Activated CD8-positive, alpha-beta memory T cell treated with anti-CD3 and anti-CD28 coated beads for 1 hour (primary cell): ENCODE measurements at regions not wholly inside any gene's neighbourhood (a gene's known extent, or its start where the extent isn't known, plus 50 kb on each side); places are given as distances from the start of the nearest gene placed in this dataset.

Experiments used
- DNase-seq, 2 donors: peaks; one replicate each; pipeline ENCODE4 v3.0.0-alpha.2; 2020; ENCODE audit warnings: low read depth in 1 of 2; ENCODE audit errors: extremely low read depth in 1 of 2

GRCh38 chr5:2255915-2256690 is 373.4 kb upstream of the IRX4 start:
- DNase-seq, result no peak

DNA sequence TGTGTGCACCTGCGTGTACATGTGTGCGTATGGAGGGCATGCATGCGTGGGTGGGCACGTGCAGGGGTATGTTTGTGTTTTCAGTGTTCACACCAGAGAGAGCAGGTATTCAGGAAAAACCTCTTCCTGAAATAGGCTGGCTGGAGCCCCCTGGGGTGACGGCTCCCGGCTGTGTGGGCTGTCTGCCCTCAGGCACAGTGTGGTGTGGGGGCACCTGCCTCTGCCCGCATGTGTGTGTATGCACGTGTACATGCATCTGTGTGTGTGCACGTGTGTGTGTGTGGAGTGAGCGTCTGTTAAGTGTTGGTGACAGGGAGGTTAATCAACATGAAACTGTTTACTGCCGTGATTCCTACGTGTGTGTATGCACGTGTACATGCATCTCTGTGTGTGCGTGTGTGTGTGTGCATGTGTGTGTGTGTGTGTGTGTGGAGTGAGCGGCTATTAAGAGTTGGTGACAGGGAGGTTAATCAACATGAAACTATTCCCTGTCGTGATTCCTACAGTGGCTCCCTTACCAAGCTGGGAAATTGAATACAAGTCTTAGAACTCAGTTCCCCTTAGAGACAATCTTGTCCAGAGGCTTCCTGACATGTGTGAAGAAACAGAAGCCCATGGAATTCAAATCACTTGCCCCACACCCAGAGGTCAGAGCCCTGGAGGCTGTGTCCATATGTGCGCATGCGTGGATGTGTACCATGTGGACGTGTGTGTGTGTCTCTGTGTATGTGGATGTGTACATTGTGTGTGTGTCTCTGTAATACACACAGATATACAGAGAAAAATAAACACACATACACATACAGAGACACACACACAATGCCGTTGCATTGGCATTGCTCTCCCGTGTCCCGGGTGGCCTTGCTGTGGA is 372.4 kb upstream of the IRX4 start:
- DNase-seq, result no peak

- DNase-seq, result no peak
Measured at GRCh38 chr5:2254406-2254805, 371.7 kb upstream of the IRX4 start.

DNA sequence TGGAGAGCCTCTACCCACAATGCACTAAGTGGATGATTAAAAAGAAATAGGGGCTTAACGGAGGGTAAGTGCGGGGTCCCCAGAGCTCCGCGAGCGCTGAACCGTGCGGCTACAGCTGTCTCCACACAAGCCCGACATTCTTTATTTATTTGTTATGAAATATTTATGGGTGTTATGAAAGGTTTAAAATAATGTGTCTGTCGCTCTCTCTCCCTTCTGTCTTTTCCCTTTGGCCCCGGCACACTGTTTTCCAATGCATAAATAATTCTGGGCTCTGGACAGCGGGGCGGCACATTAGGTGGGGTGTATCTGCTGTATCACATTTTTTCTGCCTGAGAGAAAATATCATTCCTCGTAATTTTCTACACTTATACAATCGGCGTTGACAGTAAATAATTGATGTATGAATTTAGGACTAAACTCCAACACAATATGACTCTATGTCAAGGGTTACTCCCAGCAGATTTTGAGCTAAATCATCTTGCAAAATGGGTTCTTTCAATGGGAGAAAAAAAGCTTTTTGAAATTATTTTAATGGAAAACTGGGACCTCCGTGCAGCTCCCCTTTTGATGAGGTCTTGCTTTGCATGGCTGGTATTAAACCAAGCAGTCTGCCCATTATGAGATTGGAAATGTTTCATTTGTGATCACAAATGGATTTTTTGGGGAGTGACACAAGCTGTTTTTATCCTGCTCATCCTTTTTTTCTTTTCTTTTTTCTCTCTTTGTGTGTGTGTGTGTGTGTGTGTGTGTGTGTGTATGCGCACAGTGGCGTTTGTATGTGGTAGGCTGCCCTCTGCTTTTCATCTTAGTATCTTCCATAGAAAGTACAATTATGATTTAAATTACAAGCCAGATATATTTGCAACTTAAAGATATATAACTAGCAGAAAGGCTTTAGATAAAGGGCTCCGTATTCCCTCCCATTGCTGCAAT is 370.6 kb upstream of the IRX4 start:
- DNase-seq, result no peak

GRCh38 chr5:2251751-2252150 is 369.0 kb upstream of the IRX4 start:
- DNase-seq, result no peak

DNA sequence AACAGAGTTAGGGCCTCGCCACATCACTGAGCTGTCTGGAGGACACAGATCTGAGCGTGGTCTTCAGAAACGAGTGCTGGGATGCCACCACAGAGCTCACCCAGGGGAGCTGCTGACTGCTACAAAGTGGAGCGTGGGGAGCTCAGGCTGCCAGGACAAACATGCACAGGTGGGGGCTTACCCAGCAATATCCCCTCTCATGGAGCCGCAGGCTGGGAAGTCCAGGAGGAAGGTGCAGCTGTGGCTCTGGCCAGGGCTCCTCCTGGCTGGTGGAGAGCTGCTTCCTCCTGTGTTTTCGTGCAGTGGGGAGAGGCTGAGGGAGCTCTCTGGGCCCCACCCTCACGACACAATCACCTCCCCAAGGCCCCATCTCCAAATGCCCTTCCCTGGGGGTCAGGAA is 368.6 kb upstream of the IRX4 start:
- no peak for DNase-seq

DNA sequence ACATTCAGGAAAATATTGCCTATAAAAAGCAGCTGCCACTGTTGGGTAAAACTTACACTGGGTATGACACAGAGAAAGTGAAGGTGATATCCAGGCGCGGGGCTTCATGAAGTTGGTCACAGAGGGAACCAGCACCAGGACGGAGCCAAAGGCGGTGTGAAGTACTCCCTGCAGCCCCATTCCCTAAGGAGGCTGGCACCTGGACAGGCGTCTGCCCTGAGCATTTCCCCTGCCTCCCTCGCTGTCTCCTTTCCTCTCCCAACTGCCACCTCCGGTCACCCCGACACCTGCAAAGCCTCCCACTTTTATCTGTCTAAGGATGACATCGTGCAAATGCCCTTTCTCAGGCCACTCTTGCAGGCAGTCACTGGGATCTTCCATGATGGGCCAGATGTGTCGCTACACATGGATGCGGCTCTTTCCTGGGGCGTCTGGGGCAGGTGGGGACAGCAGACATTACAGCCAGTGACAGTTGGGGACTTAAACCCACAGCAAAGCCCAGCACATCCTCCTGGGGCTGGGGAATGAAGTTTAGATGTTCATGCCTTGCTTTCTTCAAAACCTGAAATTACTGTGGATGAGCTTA is 367.7 kb upstream of the IRX4 start:
- DNase-seq, result no peak

- DNase-seq, result no peak
Measured at GRCh38 chr5:2249442-2249841, 366.7 kb upstream of the IRX4 start.

DNA sequence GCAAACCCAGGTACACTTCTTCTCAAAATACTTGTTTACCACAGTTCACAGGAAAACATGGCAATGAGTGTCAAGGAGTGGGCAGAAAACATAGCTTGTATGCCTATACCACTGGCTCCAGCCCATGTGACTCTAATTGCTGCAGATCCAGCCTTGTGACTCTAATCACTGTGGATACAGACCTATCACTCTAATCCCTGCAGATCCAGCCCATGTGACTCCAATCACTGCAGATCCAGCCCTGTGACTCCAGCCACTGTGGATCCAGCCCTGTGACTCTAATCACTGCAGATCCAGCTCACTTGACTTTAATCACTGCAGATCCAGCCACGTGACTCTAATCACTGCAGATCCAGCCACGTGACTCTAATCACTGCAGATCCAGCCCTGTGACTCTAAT is 366.3 kb upstream of the IRX4 start:
- no peak for DNase-seq

GRCh38 chr5:2242539-2242938 is 359.8 kb upstream of the IRX4 start:
- DNase-seq, result no peak

DNA sequence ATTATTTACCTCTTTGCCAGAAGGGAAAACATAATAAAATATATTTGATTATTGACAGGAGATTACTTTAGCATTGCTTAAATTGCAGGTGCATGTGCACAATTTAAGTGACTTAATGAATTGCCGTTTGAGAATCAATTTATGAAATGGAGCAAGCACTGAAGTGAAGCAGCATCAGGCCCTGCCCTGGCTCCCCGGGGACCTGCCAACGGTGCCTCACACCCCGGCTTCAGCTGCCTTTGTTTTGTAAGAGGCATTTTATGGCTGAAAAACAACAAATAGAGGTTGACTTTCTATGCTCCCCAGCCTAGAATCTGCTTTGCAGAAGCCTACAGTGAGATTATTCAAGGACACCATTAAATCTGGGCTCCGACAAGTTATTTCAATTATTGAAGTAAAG is 359.1 kb upstream of the IRX4 start:
- DNase-seq, result no peak

GRCh38 chr5:2240118-2240904 is 357.6 kb upstream of the IRX4 start:
- DNase-seq, result no peak

GRCh38 chr5:2239201-2239910 is 356.6 kb upstream of the IRX4 start:
- no peak for DNase-seq

DNA sequence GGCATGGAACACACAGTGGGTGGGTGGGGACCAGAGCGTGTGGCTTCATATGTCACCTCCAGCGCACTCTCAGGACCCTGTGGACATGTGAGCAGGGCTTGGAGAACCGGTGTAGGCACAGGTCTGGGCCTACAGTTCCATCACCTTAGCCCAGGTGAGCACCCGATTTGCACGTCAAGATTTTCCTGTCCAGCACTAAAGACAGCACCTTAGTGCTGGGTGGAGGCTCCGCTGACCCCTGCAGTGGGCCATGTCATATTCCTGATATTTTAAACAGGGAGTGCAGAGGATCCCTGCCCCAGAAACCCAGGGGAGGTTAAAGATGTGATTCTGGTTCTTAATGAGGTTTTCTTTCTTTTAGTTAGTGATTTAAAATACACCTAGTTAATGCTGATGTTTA is 356.0 kb upstream of the IRX4 start:
- no peak for DNase-seq

DNA sequence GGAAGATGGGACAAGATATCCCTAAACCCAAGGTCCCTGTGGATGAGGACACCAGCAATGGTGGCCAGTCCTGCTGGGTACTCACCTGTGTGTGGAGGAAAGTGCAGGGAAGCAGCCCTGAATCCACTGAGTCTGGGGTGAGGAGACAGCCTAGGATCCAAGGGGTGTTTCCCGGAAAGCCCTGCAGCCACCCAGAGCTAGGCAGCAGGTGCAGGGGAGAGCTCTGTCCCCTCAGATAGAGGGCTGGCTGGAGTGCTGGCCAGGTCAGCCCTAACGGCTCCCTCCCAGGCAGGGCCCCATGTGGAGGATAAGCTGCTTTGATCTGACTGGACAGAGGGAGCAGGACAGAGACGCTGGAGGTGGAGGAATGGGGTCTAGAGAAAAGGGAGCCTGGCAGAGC is 344.7 kb upstream of the IRX4 start:
- no peak for DNase-seq

DNA sequence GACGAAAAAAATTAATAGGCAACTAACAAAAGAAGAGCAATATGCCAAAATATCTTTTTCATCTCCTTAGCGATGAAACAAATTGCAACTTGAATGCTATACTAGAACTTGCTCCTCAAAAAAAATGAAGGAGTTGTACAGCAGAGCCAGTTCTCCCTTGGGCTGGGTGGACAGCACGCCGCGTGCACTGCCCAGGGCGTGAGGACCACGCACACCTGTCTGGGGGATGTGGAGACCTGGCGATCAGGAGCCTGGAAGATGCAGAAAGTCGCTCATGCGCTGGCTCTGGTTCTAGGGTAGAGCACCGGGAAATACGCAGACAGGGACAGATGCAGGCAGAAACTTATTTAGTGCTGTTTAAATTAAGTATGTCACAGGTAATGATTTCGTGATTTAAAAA is 342.0 kb upstream of the IRX4 start:
- DNase-seq, result no peak

GRCh38 chr5:2223303-2223702 is 340.6 kb upstream of the IRX4 start:
- DNase-seq, result no peak

DNA sequence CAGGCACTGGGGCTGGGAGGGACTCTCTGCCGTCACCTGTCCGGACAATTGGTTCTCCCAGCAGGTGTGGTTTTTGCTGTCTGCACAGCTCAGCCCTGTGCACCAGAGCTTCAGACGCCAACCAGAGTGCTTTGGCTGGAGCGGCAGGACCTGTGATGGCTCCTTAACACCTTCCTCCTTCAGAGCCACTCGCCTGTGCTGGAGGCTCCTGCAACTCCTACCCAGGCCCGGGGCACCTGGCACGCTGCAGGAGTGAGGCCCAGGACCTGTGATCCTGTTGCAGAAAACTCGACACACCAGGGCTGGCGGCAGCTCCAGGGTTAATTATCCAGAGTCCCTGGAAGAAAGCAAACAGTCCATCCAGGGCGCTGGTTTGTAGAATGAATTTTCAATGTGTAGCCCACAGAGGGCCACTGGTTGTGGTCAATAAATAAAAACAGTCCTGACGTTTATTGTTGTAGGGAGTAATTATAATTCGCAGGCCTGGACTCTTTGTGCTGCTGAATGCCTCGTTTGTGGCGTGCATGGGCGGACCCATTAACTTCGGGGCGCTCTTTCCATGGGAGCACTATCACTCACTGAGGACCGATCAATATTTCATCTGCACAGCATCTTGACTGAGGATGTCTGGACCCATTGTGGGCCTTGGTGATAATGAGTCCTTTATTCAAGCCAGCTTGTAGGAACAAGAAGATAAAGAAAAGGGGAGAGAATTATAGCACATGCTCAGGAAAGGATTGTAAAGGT is 339.7 kb upstream of the IRX4 start:
- DNase-seq, result no peak

DNA sequence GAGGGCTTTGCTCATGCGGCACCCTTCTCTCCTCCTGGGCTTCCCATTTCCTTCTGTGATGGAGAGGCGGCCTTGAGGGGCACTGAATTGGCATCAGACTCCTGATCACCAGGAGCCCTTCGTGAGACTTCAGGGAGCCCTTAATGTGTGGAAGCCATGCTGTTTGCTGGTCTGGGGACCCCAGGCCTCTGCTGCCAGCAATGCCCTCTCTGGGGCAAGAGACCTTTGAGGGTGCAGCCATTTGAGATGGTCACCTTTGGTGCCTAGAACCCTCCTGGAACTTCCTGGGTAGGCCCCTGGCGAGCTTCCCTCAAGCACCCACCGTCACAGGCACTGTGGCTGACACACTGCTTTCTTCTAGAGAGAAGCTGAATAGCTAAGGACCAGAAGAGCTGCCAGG is 338.7 kb upstream of the IRX4 start:
- DNase-seq, result no peak
